GM23248 (cell line): ENCODE measurements at regions not wholly inside any gene's neighbourhood (a gene's known extent, or its start where the extent isn't known, plus 50 kb on each side); places are given as distances from the start of the nearest gene placed in this dataset.

Source experiments
- DNase-seq: peaks from one replicate; pipeline ENCODE4 v3.0.0-alpha.2; 2015
- H2AFZ ChIP-seq: fragments of 200-600 bp; sonication (generic); 2 replicates; pipeline ENCODE4 v1.6.1; 2016; ENCODE audit warnings: antibody characterized with exemption
- H3F3A ChIP-seq: fragments of 200-600 bp; sonication (generic); 2 replicates; pipeline ENCODE4 v1.6.1; 2016; ENCODE audit warnings: mild to moderate bottlenecking, antibody characterized with exemption, mixed run types; ENCODE audit not compliant: insufficient read depth
- H3K27ac ChIP-seq: fragments of 200-600 bp; sonication (generic); 2 replicates; pipeline ENCODE4 v1.5.1; 2016; ENCODE audit warnings: mild to moderate bottlenecking
- H3K27me3 ChIP-seq: fragments of 200-600 bp; sonication (generic); replicated peaks from 2 replicates; pipeline ENCODE4 v1.6.1; 2016; ENCODE audit warnings: mild to moderate bottlenecking; ENCODE audit not compliant: insufficient read depth
- H3K36me3 ChIP-seq: fragments of 200-600 bp; sonication (generic); 2 replicates; pipeline ENCODE4 v1.6.1; 2016; ENCODE audit warnings: low read depth, mild to moderate bottlenecking
- H3K4me1 ChIP-seq: fragments of 200-600 bp; sonication (generic); 2 replicates; pipeline ENCODE4 v1.6.1; 2016; ENCODE audit warnings: mild to moderate bottlenecking; ENCODE audit not compliant: insufficient read depth
- H3K4me2 ChIP-seq: fragments of 200-600 bp; sonication (generic); one replicate; pipeline ENCODE4 v1.6.1; 2016; ENCODE audit warnings: mild to moderate bottlenecking; ENCODE audit not compliant: unreplicated experiment
- H3K4me3 ChIP-seq: fragments of 200-600 bp; sonication (generic); 2 replicates; pipeline ENCODE4 v1.5.1; 2016; ENCODE audit warnings: mild to moderate bottlenecking
- H3K79me2 ChIP-seq: fragments of 200-600 bp; sonication (generic); 2 replicates; pipeline ENCODE4 v1.6.1; 2016; ENCODE audit warnings: mild to moderate bottlenecking; ENCODE audit not compliant: insufficient read depth
- H3K9ac ChIP-seq: fragments of 200-600 bp; sonication (generic); 2 replicates; pipeline ENCODE4 v1.6.1; 2016; ENCODE audit warnings: mild to moderate bottlenecking
- H3K9me2 ChIP-seq: fragments of 200-600 bp; sonication (generic); 2 replicates; pipeline ENCODE4 v1.6.1; 2016; ENCODE audit warnings: mixed run types, mild to moderate bottlenecking, moderate library complexity; ENCODE audit not compliant: insufficient read depth
- H3K9me3 ChIP-seq: fragments of 200-600 bp; sonication (generic); one replicate; pipeline ENCODE4 v1.6.1; 2017; ENCODE audit warnings: low read depth
- H4K20me1 ChIP-seq: fragments of 200-600 bp; sonication (generic); 2 replicates; pipeline ENCODE4 v1.6.0; 2016; ENCODE audit not compliant: insufficient read depth
- EZH2 ChIP-seq: fragments of 200-600 bp; sonication (generic); IDR thresholded peaks from 2 replicates; pipeline ENCODE4 v1.6.1; 2018; ENCODE audit warnings: antibody characterized with exemption, mild to moderate bottlenecking; ENCODE audit not compliant: insufficient read depth, poor library complexity, severe bottlenecking
- EZH2phosphoT487 ChIP-seq: fragments of 200-600 bp; sonication (generic); IDR thresholded peaks from 2 replicates; pipeline ENCODE4 v1.6.1; 2018; ENCODE audit warnings: antibody characterized with exemption, moderate library complexity, mild to moderate bottlenecking, low read depth; ENCODE audit not compliant: insufficient read depth
- WGBS, 2 experiments: methylation state at CpG; one replicate each; pipeline ENCODE4 v1.1.6; 2015 to 2017; ENCODE audit warnings: low lambda C conversion rate in 2 of 2, low coverage in 1 of 2; ENCODE audit errors: missing lambda C conversion rate in 2 of 2; 5-methylcytosine and 5-hydroxymethylcytosine counted together
- in situ Hi-C: fragments of 300-500 bp; cut with MboI; formaldehyde crosslinking; loops from 2 replicates; pipeline ENCODE4 v1.15.0; 2020

- Histone ChIP-seq H4K20me1 (no peaks in the 10 kb centered on the region), H3K79me2 (no peaks in the 10 kb centered on the region), H3K27me3 (no peaks in the 10 kb centered on the region), H3K27ac (no peak overlapping the region), H2AFZ (no peak overlapping the region), H3K4me2 (no peak overlapping the region), H3K9me3 (no peaks in the 10 kb centered on the region), H3K9me2 (no peaks in the 10 kb centered on the region), H3K4me3 (no peak overlapping the region), H3K4me1 (no peaks in the 10 kb centered on the region), H3K9ac (no peak overlapping the region), H3K36me3 (no peaks in the 10 kb centered on the region), H3F3A (no peaks in the 10 kb centered on the region)
- TF ChIP-seq EZH2 (no peak), EZH2phosphoT487 (no peak)
- 55 to 57% methylated on average over 3 of the region's 3 CpGs for WGBS, 2 experiments
- in situ Hi-C loops = no loop called here
- no peak for DNase-seq
These were observed 146.5 kb upstream of the MEIS2 start for GRCh38 chr15:37246856-37247255.

GRCh38 chr15:37249249-37249648 is 148.9 kb upstream of the MEIS2 start:
- no peaks in the 10 kb centered on the region for H3K9me3 ChIP-seq
- no peaks in the 10 kb centered on the region for H3K79me2 ChIP-seq
- H3K9me2 ChIP-seq = no peaks in the 10 kb centered on the region
- in situ Hi-C loops = no loop called here
- no peak for DNase-seq
- H4K20me1 ChIP-seq = no peaks in the 10 kb centered on the region
- no peak for TF ChIP-seq EZH2
- TF ChIP-seq EZH2phosphoT487 = no peak
- H2AFZ ChIP-seq = no peak overlapping the region
- no peak overlapping the region for H3K4me2 ChIP-seq
- no peak overlapping the region for H3K4me3 ChIP-seq
- H3K4me1 ChIP-seq = no peaks in the 10 kb centered on the region
- H3K9ac ChIP-seq = no peak overlapping the region
- no peaks in the 10 kb centered on the region for H3K36me3 ChIP-seq
- H3K27ac ChIP-seq = no peak overlapping the region
- H3K27me3 ChIP-seq = no peaks in the 10 kb centered on the region
- no peaks in the 10 kb centered on the region for H3F3A ChIP-seq

- TF ChIP-seq EZH2 (no peak), EZH2phosphoT487 (no peak)
- in situ Hi-C loops = no loop called here
- Histone ChIP-seq H3K27me3 (no peaks in the 10 kb centered on the region), H3K9me2 (no peaks in the 10 kb centered on the region), H3K4me1 (no peaks in the 10 kb centered on the region), H4K20me1 (no peaks in the 10 kb centered on the region), H3K36me3 (no peaks in the 10 kb centered on the region), H2AFZ (no peak overlapping the region), H3F3A (no peaks in the 10 kb centered on the region), H3K4me2 (no peak overlapping the region), H3K9me3 (no peaks in the 10 kb centered on the region), H3K27ac (no peak overlapping the region), H3K79me2 (no peaks in the 10 kb centered on the region), H3K9ac (no peak overlapping the region), H3K4me3 (no peak overlapping the region)
- DNase-seq = no peak
- WGBS, 2 experiments = 13 to 26% methylated on average over 3 of the region's 3 CpGs
These were observed 152.2 kb upstream of the MEIS2 start for GRCh38 chr15:37252530-37252929.

GRCh38 chr15:37253877-37254276 is 153.5 kb upstream of the MEIS2 start:
- Histone ChIP-seq H3K4me1 (no peaks in the 10 kb centered on the region), H3K27me3 (no peaks in the 10 kb centered on the region), H3K4me3 (no peak overlapping the region), H3K36me3 (no peaks in the 10 kb centered on the region), H3K9ac (no peak overlapping the region), H3K79me2 (no peaks in the 10 kb centered on the region), H3F3A (no peaks in the 10 kb centered on the region), H3K9me2 (no peaks in the 10 kb centered on the region), H3K27ac (no peak overlapping the region), H3K9me3 (no peaks in the 10 kb centered on the region), H3K4me2 (no peak overlapping the region), H2AFZ (peak overlapping the region; percentile 10; the same call in 1 of the 2 replicates), H4K20me1 (no peaks in the 10 kb centered on the region)
- WGBS, 2 experiments = 24 to 28% methylated on average over 7 of the region's 7 CpGs
- TF ChIP-seq EZH2 = no peak
- TF ChIP-seq EZH2phosphoT487 = no peak
- in situ Hi-C loops = no loop called here
- DNase-seq = peak; percentile 12

GRCh38 chr15:37260255-37260654 is 159.9 kb upstream of the MEIS2 start:
- H3K27ac ChIP-seq = no peak overlapping the region
- no peaks in the 10 kb centered on the region for H3K9me3 ChIP-seq
- DNase-seq = no peak
- no peaks in the 10 kb centered on the region for H3K79me2 ChIP-seq
- in situ Hi-C loops = loop anchor here (10.0 kb wide), 1 partner anchor 65 kb away; no protein-coding TSS in a partner anchor
- H3K4me1 ChIP-seq = no peaks in the 10 kb centered on the region
- H3F3A ChIP-seq = no peaks in the 10 kb centered on the region
- no peak overlapping the region for H3K4me2 ChIP-seq
- no peaks in the 10 kb centered on the region for H3K9me2 ChIP-seq
- H4K20me1 ChIP-seq = no peaks in the 10 kb centered on the region
- no peaks in the 10 kb centered on the region for H3K27me3 ChIP-seq
- H3K9ac ChIP-seq = no peak overlapping the region
- H3K4me3 ChIP-seq = no peak overlapping the region
- no peak for TF ChIP-seq EZH2
- no peak for TF ChIP-seq EZH2phosphoT487
- no peak overlapping the region for H2AFZ ChIP-seq
- H3K36me3 ChIP-seq = no peaks in the 10 kb centered on the region
